SK-N-SH (cell line): ENCODE measurements at regions not wholly inside any gene's neighbourhood (a gene's known extent, or its start where the extent isn't known, plus 50 kb on each side); places are given as distances from the start of the nearest gene placed in this dataset.

Source experiments
- CTCF ChIA-PET: fragments of 300-600, 350-600 bp; formaldehyde crosslinking; extraction: SDS; loops from one replicate; lab custom pipeline; 2021; lab: Yijun Ruan, JAX
- POLR2A ChIA-PET: fragments of 350-600 bp; sonication (Branson Sonifier 250); formaldehyde crosslinking; extraction: SDS; loops from one replicate; lab custom pipeline; 2020; ENCODE audit warnings: antibody characterized with exemption, inconsistent platforms; lab: Yijun Ruan, JAX
- DNase-seq: peaks from one replicate; pipeline ENCODE4 v3.0.0; 2012
- H2AFZ ChIP-seq: fragments of 200-600 bp; sonication (generic); 2 replicates; pipeline ENCODE4 v1.8.1; 2016; ENCODE audit warnings: antibody characterized with exemption, mild to moderate bottlenecking, low read depth
- H3F3A ChIP-seq: fragments of 200-600 bp; sonication (generic); replicated peaks from 2 replicates; pipeline ENCODE3; 2016; ENCODE audit warnings: antibody characterized with exemption, mild to moderate bottlenecking; ENCODE audit not compliant: insufficient read depth
- H3K27ac ChIP-seq, 2 experiments: fragments of 200-500 bp in 1 of 2; fragments of 200-600 bp in 1 of 2; sonication (Bioruptor generic) in 1 of 2; sonication (generic), shearing (Covaris generic) in 1 of 2; 2 replicates each; pipeline versions ENCODE4 v1.5.1 to v1.6.1; 2014 to 2016; ENCODE audit warnings: low read depth in 2 of 2, inconsistent platforms in 1 of 2, low read length in 1 of 2, mild to moderate bottlenecking in 1 of 2, mixed read lengths in 1 of 2
- H3K27me3 ChIP-seq: fragments of 200-600 bp; sonication (generic), shearing (Covaris generic); 2 replicates; pipeline ENCODE4 v1.6.1; 2016; ENCODE audit warnings: mixed run types; ENCODE audit not compliant: insufficient read depth
- H3K36me3 ChIP-seq, 2 experiments: fragments of 200-500 bp in 1 of 2; fragments of 200-600 bp in 1 of 2; sonication (Bioruptor generic) in 1 of 2; sonication (generic) in 1 of 2; replicated peaks in 1 of 2; 2 replicates each; pipeline versions ENCODE3 to v1.5.1; 2014 to 2016; ENCODE audit warnings: low read length in 1 of 2, mild to moderate bottlenecking in 1 of 2; ENCODE audit not compliant: insufficient read depth in 2 of 2, control insufficient read depth in 1 of 2
- H3K4me1 ChIP-seq, 2 experiments: fragments of 200-500 bp in 1 of 2; fragments of 200-600 bp in 1 of 2; sonication (Bioruptor generic) in 1 of 2; sonication (generic), shearing (Covaris generic) in 1 of 2; 2 replicates each; pipeline versions ENCODE4 v1.5.1 to v1.6.1; 2014 to 2016; ENCODE audit warnings: low read depth in 1 of 2, low read length in 1 of 2, mixed run types in 1 of 2; ENCODE audit not compliant: insufficient read depth in 2 of 2, control insufficient read depth in 1 of 2
- H3K4me2 ChIP-seq: fragments of 200-600 bp; sonication (generic), shearing (Covaris generic); 2 replicates; pipeline ENCODE4 v1.6.1; 2017; ENCODE audit warnings: mixed run types
- H3K4me3 ChIP-seq, 2 experiments: fragments of 200-500 bp in 1 of 2; fragments of 200-600 bp in 1 of 2; sonication (Bioruptor generic) in 1 of 2; sonication (generic), shearing (Covaris generic) in 1 of 2; 2 replicates each; pipeline versions ENCODE4 v1.5.1 to v1.8.1; 2014 to 2016; ENCODE audit warnings: low read depth in 2 of 2, inconsistent platforms in 1 of 2, low read length in 1 of 2, mild to moderate bottlenecking in 1 of 2, mixed read lengths in 1 of 2, moderate library complexity in 1 of 2
- H3K79me2 ChIP-seq: fragments of 200-600 bp; sonication (generic); 2 replicates; pipeline ENCODE4 v1.8.1; 2017; ENCODE audit warnings: mild to moderate bottlenecking; ENCODE audit not compliant: insufficient read depth
- H3K9ac ChIP-seq: fragments of 200-600 bp; sonication (generic); 2 replicates; pipeline ENCODE4 v1.6.1; 2017; ENCODE audit warnings: mixed run types
- H3K9me2 ChIP-seq: fragments of 200-600 bp; sonication (generic); 2 replicates; pipeline ENCODE4 v1.6.1; 2017; ENCODE audit warnings: mixed run types
- H3K9me3 ChIP-seq: fragments of 200-600 bp; sonication (generic); 2 replicates; pipeline ENCODE4 v1.6.1; 2017; ENCODE audit warnings: mixed run types, mild to moderate bottlenecking, moderate library complexity
- H4K20me1 ChIP-seq: fragments of 200-600 bp; sonication (generic); 2 replicates; pipeline ENCODE4 v1.6.1; 2017; ENCODE audit warnings: mild to moderate bottlenecking, mixed run types; ENCODE audit not compliant: insufficient read depth
- CHD2 ChIP-seq: fragments of 150-350 bp; IDR thresholded peaks from 2 replicates; pipeline ENCODE4 v1.6.1; 2018; ENCODE audit warnings: low read length; ENCODE audit not compliant: partially characterized antibody
- ELF1 ChIP-seq: IDR thresholded peaks from 2 replicates; pipeline ENCODE4 v1.4.0; 2012
- EZH2phosphoT487 ChIP-seq: fragments of 200-600 bp; sonication (generic); IDR thresholded peaks from 2 replicates; pipeline ENCODE4 v1.6.1; 2017; ENCODE audit warnings: low read depth, mixed run types, mild to moderate bottlenecking, antibody characterized with exemption, moderate library complexity, borderline replicate concordance
- FOXJ3 ChIP-seq: sonication (generic); formaldehyde crosslinking; IDR thresholded peaks from 2 replicates; pipeline ENCODE4 v1.5.1; 2020; ENCODE audit warnings: mild to moderate bottlenecking, missing genetic modification reagents
- JUND ChIP-seq: IDR thresholded peaks from 2 replicates; pipeline ENCODE4 v1.4.0; 2012
- NRF1 ChIP-seq: IDR thresholded peaks from 2 replicates; pipeline ENCODE4 v1.6.1; 2012; ENCODE audit warnings: low read depth, mild to moderate bottlenecking, low read length
- POLR2AphosphoS5 ChIP-seq: IDR thresholded peaks from 2 replicates; pipeline ENCODE4 v1.6.1; 2012; ENCODE audit warnings: low read depth, low read length
- RAD21 ChIP-seq: IDR thresholded peaks from 2 replicates; pipeline ENCODE4 v1.6.1; 2012; ENCODE audit warnings: mild to moderate bottlenecking, low read length
- RFX5 ChIP-seq: IDR thresholded peaks from 2 replicates; pipeline ENCODE4 v1.6.1; 2012; ENCODE audit warnings: mild to moderate bottlenecking, improper control_type of control experiment, low read length
- WGBS: methylation state at CpG from one replicate; pipeline ENCODE4 v1.1.6; 2017; ENCODE audit warnings: low lambda C conversion rate; 5-methylcytosine and 5-hydroxymethylcytosine counted together
- TF ChIP-seq, protein P1 (sequence below): fragments of 150-350 bp; IDR thresholded peaks from 2 replicates; pipeline ENCODE4 v1.6.1; 2016; ENCODE audit warnings: mild to moderate bottlenecking, low read depth, low read length
- TF ChIP-seq, protein P2 (sequence below): IDR thresholded peaks from 2 replicates; pipeline ENCODE4 v1.6.1; 2012; ENCODE audit warnings: mild to moderate bottlenecking, low read depth, low read length, moderate library complexity
- TF ChIP-seq, protein P3 (sequence below): IDR thresholded peaks from 2 replicates; pipeline ENCODE4 v1.4.0; 2012; ENCODE audit warnings: low read depth, borderline replicate concordance
- TF ChIP-seq, protein P4 (sequence below): IDR thresholded peaks from 2 replicates; pipeline ENCODE4 v1.4.0; 2012; ENCODE audit warnings: low read depth, borderline replicate concordance

DNA sequence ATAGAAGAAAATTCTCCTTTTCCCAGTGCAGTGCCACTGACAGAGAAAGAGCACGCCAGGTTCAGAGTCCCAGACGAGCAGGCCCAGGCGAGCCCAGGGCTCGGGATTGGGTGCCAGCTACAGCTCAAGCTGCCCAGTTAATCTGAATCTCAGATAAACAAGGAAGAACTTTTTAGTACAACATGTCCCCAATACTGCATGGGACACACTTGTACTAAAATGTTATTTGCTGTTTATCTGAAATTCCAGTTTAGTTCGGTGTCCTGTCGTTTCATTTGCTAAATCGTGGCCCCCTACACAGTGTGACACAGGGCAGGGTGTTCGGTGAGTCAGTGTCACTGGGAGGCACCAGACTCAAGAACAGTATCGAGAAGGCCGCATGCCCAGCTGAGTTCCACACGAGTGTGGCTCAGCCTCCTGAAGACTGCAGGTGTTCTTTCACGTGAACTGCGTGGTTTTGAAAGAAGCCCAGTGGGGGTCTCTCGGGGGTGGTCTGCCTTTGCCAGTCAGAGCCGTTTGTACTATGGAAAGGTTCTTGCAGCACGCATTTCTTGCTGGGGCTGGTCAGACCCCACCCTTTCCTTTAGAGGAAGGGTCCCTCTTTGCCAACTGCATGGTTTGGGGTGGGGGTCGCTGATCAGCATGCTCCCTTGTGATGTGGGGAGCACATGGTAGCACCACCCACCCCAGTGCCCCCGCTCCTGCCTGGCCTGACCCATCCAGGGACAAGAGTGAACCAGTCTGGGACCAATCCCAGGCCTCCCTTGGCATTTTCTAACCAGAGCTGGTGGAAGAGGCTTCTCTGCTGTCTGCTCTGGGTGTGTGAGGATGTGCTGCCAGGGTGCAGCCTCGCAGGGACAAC is 115.6 kb upstream of the B3GAT1 start:
- Histone ChIP-seq H3K9me3 (no peaks in the 10 kb centered on the region), H3K9ac (no peak overlapping the region), H3K79me2 (no peaks in the 10 kb centered on the region), H3K36me3 (no peaks in the 10 kb centered on the region), H3K4me3 (no peak overlapping the region), H3F3A (no peaks in the 10 kb centered on the region), H3K4me1 (peaks cover 0 to 6% of the 10 kb centered on the region in 2 experiments; a peak in 1 of 4 replicates), H3K4me2 (no peak overlapping the region), H3K9me2 (no peaks in the 10 kb centered on the region), H3K27me3 (no peaks in the 10 kb centered on the region), H4K20me1 (no peaks in the 10 kb centered on the region), H3K27ac (no peak overlapping the region), H2AFZ (no peak overlapping the region)
- ChIA-PET POLR2A (no interaction called here), CTCF (no interaction called here)
- DNase-seq = no peak
- WGBS = 15% methylated on average over 11 of the region's 19 CpGs
- TF ChIP-seq JUND (no peak), EZH2phosphoT487 (no peak)

DNA sequence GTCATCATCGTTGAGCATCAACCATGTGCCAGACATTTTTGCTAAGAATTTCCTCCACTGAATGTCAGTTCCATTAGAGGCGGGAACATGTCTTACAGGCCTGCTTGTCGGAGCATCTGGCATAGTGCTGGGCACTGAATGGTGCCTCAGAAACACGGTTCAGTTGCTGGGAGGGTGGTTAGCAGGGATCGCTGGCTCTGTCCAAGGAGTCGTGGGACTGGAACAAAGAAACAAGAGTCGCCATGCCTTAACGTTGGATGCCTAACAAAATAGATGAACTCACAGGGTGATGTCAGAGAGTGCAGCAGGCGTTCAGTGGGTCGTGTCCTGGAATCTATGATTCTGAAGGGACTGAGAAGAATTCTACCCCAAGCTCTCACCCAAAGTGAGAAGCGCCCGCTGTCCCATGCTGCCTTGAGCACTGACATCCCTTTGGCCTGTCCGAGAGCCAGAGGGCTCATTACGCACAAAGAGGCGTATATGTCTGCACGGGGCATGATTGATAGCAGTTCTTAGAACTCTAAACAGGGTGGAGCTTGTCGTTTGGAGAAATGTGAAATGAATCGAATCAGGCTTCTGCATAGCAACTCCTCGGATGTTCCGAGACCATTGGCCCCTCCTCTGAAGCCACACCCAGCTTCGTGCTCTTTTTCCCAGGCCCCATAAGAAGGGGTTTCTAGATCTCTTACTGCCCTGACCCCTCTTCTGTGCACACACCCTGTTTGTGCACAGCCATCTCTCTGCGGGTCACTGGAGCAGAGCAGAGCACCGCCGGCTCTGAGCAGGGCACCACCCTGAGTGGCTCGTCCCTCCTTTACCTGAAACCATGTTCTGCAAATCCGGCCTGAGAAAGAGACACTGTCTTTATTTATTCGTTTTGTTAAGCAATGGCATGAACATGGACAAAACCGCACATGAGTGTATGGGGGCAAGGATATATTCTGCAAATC is 113.1 kb upstream of the B3GAT1 start:
- POLR2A ChIA-PET = no interaction called here
- WGBS = 63% methylated on average over 27 of the region's 28 CpGs
- TF ChIP-seq ELF1 (no peak), EZH2phosphoT487 (no peak), POLR2AphosphoS5 (no peak), RAD21 (no peak), NRF1 (no peak), FOXJ3 (no peak), RFX5 (no peak), CHD2 (no peak)
- TF ChIP-seq, protein P1, sequence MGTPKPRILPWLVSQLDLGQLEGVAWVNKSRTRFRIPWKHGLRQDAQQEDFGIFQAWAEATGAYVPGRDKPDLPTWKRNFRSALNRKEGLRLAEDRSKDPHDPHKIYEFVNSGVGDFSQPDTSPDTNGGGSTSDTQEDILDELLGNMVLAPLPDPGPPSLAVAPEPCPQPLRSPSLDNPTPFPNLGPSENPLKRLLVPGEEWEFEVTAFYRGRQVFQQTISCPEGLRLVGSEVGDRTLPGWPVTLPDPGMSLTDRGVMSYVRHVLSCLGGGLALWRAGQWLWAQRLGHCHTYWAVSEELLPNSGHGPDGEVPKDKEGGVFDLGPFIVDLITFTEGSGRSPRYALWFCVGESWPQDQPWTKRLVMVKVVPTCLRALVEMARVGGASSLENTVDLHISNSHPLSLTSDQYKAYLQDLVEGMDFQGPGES = no peak
- TF ChIP-seq, protein P2, sequence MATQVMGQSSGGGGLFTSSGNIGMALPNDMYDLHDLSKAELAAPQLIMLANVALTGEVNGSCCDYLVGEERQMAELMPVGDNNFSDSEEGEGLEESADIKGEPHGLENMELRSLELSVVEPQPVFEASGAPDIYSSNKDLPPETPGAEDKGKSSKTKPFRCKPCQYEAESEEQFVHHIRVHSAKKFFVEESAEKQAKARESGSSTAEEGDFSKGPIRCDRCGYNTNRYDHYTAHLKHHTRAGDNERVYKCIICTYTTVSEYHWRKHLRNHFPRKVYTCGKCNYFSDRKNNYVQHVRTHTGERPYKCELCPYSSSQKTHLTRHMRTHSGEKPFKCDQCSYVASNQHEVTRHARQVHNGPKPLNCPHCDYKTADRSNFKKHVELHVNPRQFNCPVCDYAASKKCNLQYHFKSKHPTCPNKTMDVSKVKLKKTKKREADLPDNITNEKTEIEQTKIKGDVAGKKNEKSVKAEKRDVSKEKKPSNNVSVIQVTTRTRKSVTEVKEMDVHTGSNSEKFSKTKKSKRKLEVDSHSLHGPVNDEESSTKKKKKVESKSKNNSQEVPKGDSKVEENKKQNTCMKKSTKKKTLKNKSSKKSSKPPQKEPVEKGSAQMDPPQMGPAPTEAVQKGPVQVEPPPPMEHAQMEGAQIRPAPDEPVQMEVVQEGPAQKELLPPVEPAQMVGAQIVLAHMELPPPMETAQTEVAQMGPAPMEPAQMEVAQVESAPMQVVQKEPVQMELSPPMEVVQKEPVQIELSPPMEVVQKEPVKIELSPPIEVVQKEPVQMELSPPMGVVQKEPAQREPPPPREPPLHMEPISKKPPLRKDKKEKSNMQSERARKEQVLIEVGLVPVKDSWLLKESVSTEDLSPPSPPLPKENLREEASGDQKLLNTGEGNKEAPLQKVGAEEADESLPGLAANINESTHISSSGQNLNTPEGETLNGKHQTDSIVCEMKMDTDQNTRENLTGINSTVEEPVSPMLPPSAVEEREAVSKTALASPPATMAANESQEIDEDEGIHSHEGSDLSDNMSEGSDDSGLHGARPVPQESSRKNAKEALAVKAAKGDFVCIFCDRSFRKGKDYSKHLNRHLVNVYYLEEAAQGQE = no peak
- TF ChIP-seq, protein P3, sequence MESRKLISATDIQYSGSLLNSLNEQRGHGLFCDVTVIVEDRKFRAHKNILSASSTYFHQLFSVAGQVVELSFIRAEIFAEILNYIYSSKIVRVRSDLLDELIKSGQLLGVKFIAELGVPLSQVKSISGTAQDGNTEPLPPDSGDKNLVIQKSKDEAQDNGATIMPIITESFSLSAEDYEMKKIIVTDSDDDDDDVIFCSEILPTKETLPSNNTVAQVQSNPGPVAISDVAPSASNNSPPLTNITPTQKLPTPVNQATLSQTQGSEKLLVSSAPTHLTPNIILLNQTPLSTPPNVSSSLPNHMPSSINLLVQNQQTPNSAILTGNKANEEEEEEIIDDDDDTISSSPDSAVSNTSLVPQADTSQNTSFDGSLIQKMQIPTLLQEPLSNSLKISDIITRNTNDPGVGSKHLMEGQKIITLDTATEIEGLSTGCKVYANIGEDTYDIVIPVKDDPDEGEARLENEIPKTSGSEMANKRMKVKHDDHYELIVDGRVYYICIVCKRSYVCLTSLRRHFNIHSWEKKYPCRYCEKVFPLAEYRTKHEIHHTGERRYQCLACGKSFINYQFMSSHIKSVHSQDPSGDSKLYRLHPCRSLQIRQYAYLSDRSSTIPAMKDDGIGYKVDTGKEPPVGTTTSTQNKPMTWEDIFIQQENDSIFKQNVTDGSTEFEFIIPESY = no peak
- TF ChIP-seq, protein P4, sequence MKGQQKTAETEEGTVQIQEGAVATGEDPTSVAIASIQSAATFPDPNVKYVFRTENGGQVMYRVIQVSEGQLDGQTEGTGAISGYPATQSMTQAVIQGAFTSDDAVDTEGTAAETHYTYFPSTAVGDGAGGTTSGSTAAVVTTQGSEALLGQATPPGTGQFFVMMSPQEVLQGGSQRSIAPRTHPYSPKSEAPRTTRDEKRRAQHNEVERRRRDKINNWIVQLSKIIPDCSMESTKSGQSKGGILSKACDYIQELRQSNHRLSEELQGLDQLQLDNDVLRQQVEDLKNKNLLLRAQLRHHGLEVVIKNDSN = no peak

More for the DNA sequence above, 113.1 kb upstream of the B3GAT1 start:
- Histone ChIP-seq H4K20me1 (no peaks in the 10 kb centered on the region), H2AFZ (no peak overlapping the region), H3K79me2 (no peaks in the 10 kb centered on the region), H3K4me1 (no peaks in the 10 kb centered on the region; a peak in 1 of 4 replicates), H3K36me3 (no peaks in the 10 kb centered on the region), H3K9ac (no peak overlapping the region), H3K9me3 (no peaks in the 10 kb centered on the region), H3K4me2 (no peak overlapping the region), H3K4me3 (no peak overlapping the region), H3F3A (no peaks in the 10 kb centered on the region), H3K27me3 (no peaks in the 10 kb centered on the region), H3K9me2 (no peaks in the 10 kb centered on the region), H3K27ac (no peak overlapping the region)
- DNase-seq = no peak
- CTCF ChIA-PET = interaction anchor here (0.9 to 1.3 kb wide), 2 partner anchors 11 to 31 kb away, joined by 4 to 5 read pairs; no protein-coding TSS in a partner anchor
